ENCODE measurements at regions not wholly inside any gene's neighbourhood (a gene's known extent, or its start where the extent isn't known, plus 50 kb on each side); places are given as distances from the start of the nearest gene placed in this dataset.

- DNase-seq (ENCODE audit: low spot score), result no peak
These were observed 1439.4 kb downstream of the UQCRFS1 start for GRCh38 chr19:27773318-27774094.

- DNase-seq (ENCODE audit: low spot score), result no peak
These were observed 1440.9 kb downstream of the UQCRFS1 start for GRCh38 chr19:27772059-27772458.

- DNase-seq (ENCODE audit: low spot score), result no peak
These were observed 1442.9 kb downstream of the UQCRFS1 start for GRCh38 chr19:27770095-27770494.

GRCh38 chr19:27767234-27767633 lies 1445.7 kb downstream of the UQCRFS1 start:
- DNase-seq (ENCODE audit: low spot score), result no peak

GRCh38 chr19:27765912-27766725 lies 1446.8 kb downstream of the UQCRFS1 start:
- no peak for DNase-seq (ENCODE audit: low spot score)

- DNase-seq (ENCODE audit: low spot score), result no peak
These were observed 1447.6 kb downstream of the UQCRFS1 start for GRCh38 chr19:27765397-27765796.

- no peak for DNase-seq (ENCODE audit: low spot score)
These were observed 1448.7 kb downstream of the UQCRFS1 start for GRCh38 chr19:27764186-27764804.

GRCh38 chr19:27762933-27763332 lies 1450.0 kb downstream of the UQCRFS1 start:
- no peak for DNase-seq (ENCODE audit: low spot score)

- no peak for DNase-seq (ENCODE audit: low spot score)
These were observed 1453.1 kb downstream of the UQCRFS1 start for GRCh38 chr19:27759896-27760295.

GRCh38 chr19:27758626-27759505 lies 1454.1 kb downstream of the UQCRFS1 start:
- DNase-seq (ENCODE audit: low spot score), result no peak

- no peak for DNase-seq (ENCODE audit: low spot score)
These were observed 1458.3 kb downstream of the UQCRFS1 start for GRCh38 chr19:27754700-27755099.

- DNase-seq (ENCODE audit: low spot score), result no peak
These were observed 1459.3 kb downstream of the UQCRFS1 start for GRCh38 chr19:27753622-27754021.

- no peak for DNase-seq (ENCODE audit: low spot score)
These were observed 1460.3 kb downstream of the UQCRFS1 start for GRCh38 chr19:27752530-27753184.

GRCh38 chr19:27751044-27751391 lies 1461.9 kb downstream of the UQCRFS1 start:
- DNase-seq (ENCODE audit: low spot score), result no peak

- DNase-seq (ENCODE audit: low spot score), result no peak
These were observed 1462.4 kb downstream of the UQCRFS1 start for GRCh38 chr19:27750391-27751043.

- DNase-seq (ENCODE audit: low spot score), result no peak
These were observed 1464.3 kb downstream of the UQCRFS1 start for GRCh38 chr19:27748551-27749152.

GRCh38 chr19:27746691-27747380 lies 1466.1 kb downstream of the UQCRFS1 start:
- no peak for DNase-seq (ENCODE audit: low spot score)

GRCh38 chr19:27745978-27746542 lies 1466.9 kb downstream of the UQCRFS1 start:
- DNase-seq (ENCODE audit: low spot score), result no peak
